HG02623 (cell line): ENCODE measurements at regions not wholly inside any gene's neighbourhood (a gene's known extent, or its start where the extent isn't known, plus 50 kb on each side); places are given as distances from the start of the nearest gene placed in this dataset.

Source experiments
- ATAC-seq: cut with Tn5 transposase; IDR thresholded peaks from one replicate; pipeline ENCODE4 v1.9.1; 2021; ENCODE audit warnings: moderate library complexity; ENCODE audit not compliant: unreplicated experiment

- ATAC-seq: no peak
Measured at GRCh38 chr1:5661196-5662085, 330.8 kb downstream of the NPHP4 start.

GRCh38 chr1:5660141-5660935 is 331.9 kb downstream of the NPHP4 start:
- ATAC-seq: no peak

- no peak for ATAC-seq
Measured at GRCh38 chr1:5659606-5660005, 332.6 kb downstream of the NPHP4 start.

GRCh38 chr1:5658340-5659316 is 333.6 kb downstream of the NPHP4 start:
- ATAC-seq: no peak

- no peak for ATAC-seq
Measured at GRCh38 chr1:5651964-5652821, 340.0 kb downstream of the NPHP4 start.

GRCh38 chr1:5651473-5651872 is 340.8 kb downstream of the NPHP4 start:
- no peak for ATAC-seq

GRCh38 chr1:5651027-5651410 is 341.2 kb downstream of the NPHP4 start:
- ATAC-seq: no peak

GRCh38 chr1:5650283-5651026 is 341.8 kb downstream of the NPHP4 start:
- no peak for ATAC-seq

GRCh38 chr1:5649795-5650194 is 342.4 kb downstream of the NPHP4 start:
- no peak for ATAC-seq

GRCh38 chr1:5649166-5649551 is 343.1 kb downstream of the NPHP4 start:
- no peak for ATAC-seq

- no peak for ATAC-seq
Measured at GRCh38 chr1:5648410-5649165, 343.6 kb downstream of the NPHP4 start.

GRCh38 chr1:5647234-5647633 is 345.0 kb downstream of the NPHP4 start:
- no peak for ATAC-seq

GRCh38 chr1:5646486-5647149 is 345.6 kb downstream of the NPHP4 start:
- ATAC-seq: no peak

- ATAC-seq: no peak
Measured at GRCh38 chr1:5645929-5646328, 346.3 kb downstream of the NPHP4 start.

- no peak for ATAC-seq
Measured at GRCh38 chr1:5645135-5645399, 347.2 kb downstream of the NPHP4 start.

GRCh38 chr1:5644281-5645134 is 347.7 kb downstream of the NPHP4 start:
- ATAC-seq: no peak

- ATAC-seq: no peak
Measured at GRCh38 chr1:5643360-5644107, 348.7 kb downstream of the NPHP4 start.
